Kidney capillary endothelial cell (primary cell): ENCODE measurements at regions not wholly inside any gene's neighbourhood (a gene's known extent, or its start where the extent isn't known, plus 50 kb on each side); places are given as distances from the start of the nearest gene placed in this dataset.
"Not testable (repeated sequence)": the region's sequence is repeated elsewhere in the genome, so short reads cannot be mapped to it uniquely, and the experiment has no call there.

Experiments used
- DNase-seq: peaks from one replicate; pipeline ENCODE4 v3.0.0-alpha.2; 2018; ENCODE audit warnings: low spot score

DNA sequence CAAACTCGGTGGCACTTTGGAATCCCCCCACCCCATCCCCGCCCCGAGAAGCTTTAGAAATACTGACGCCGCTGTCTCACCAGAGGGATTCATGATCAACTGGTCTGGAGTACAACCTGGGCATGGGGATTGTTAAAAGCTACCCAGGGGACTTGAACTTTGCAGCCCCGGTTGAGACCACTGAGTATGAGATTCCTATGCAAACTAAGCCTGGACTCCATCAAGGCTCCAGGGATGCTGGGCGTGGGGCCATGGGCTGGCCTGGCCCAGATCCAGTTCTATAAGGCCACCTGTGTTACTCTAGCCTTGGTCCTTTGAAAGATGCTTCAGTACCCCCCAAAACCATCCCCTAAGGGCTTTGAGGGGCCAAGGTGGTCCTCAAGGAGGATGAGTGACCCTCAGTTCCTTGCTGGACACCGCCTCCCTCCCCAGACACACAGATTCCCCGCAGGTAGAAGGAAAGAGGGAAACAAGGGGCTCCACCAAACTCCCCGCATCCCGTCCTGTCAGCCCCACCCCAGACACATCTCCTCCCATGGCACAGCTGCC lies 68.5 kb downstream of the MRPL36 start:
- DNase-seq, result no peak

DNA sequence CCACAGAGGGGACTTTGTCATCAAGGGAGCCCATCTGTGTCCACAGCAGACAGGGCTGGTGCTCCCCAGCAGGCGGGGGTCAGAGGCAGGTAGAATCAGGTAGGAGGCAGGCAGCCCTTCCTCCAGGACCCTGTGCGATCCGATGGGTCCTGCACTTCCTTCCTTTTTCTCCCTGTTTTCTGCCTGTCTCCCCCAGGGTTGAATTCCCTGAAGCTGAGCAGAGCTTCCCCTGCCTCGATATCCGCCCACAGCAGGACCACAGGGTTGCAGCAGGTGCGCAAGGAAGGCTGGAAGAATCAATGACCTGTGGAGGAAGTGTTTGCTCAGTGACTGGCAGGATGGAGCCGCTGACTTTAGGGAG lies 69.2 kb downstream of the MRPL36 start:
- no peak for DNase-seq

DNA sequence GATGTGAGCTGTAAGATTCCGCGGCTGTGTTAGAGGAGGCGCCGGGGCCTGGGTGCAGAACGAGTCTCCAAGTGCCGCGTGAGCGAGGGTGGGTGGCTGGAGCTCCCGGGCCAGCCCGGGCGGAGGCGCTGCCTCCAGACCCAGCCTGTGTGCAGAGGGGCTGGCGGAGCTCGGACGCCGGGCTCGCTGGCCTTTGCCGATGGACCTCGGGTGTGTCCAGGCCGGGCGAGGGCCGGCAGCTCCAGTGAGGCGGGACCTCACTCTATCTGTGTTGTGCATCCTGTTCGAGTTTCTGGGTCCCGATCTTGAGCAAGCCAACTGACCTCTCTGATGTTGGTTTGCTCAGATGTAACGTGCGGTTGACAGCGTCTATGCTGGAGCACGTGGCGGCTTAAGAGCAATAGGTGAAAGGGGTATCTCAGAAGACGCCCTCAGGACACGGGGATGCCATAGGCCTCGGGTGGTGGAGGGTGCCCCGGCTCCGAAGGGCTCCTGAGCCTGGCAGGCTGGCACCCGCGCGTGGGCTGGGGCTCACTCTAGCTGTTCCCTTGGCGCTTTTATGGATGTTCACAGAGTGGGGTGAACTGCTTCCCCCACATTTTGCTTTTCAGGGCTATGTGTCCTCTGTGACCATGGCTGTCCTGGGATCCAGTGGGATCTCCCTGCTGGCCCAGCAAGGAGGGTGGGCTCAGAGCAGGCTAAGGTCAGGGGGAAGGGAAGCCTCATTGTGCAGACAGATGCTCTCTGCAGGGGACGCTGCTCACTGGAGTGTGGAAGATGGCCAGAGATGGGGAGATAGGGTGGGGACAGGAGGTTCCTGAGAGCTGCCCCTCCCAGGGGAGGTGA lies 69.8 kb downstream of the MRPL36 start:
- DNase-seq, result no peak

DNA sequence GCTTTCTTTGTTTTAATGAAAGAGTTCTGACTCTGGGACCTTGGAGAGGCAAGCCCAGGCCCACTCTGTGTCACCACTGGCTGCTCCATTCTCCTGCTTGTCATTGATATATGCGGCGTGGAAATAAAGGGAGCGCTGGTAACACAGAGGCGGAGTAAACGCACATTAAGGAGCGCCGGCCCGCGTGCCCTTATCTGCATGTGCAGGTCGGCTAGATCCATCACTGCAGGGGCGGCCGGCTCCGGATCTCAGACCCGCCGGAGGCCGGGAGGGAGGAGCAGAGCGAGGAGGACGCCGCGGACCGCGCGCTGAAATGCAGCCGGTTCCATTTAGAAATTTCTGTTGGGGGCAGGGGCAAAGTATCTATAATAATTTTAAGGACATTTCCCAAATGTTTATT lies 70.8 kb downstream of the MRPL36 start:
- DNase-seq, result no peak

DNA sequence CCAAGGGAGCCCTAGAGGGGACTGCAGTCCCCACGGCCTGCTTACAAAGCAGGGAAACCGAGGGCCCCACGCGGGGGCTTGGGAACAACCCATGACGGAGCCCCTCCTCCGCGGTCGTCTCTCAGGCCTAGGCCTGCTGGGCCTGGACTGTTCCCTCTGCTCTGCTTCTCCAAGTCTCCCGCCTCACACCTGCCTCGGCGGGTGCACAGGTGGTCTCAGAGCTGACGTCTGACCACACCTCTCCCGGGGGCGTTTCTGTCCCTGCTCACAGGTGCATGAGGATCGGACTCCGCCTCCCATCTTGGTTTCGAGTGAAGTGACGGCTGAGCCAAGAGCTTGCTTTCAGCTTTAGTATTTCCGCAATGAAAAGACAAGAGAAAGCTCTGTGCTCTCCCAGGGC lies 72.1 kb downstream of the MRPL36 start:
- DNase-seq, result no peak

DNA sequence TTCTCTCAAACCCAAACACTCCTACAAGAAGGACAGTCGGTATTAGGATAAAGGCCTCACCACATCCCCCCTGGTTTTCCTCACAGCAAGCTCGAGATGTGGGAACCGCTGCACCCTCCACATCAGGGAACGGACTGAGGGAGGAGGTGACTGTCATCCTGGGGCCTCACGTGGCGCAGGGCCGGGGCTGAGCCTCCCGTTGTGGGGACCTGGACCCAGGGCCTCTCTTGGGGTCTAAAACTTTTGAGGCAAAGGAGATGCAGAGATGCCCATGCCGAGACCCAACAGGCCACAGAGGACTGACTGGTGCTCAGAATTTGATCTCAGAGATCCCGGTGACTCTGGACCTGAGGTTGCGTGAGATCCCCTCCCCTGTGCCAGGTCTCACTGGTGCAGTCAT lies 72.7 kb downstream of the MRPL36 start:
- no peak for DNase-seq

DNA sequence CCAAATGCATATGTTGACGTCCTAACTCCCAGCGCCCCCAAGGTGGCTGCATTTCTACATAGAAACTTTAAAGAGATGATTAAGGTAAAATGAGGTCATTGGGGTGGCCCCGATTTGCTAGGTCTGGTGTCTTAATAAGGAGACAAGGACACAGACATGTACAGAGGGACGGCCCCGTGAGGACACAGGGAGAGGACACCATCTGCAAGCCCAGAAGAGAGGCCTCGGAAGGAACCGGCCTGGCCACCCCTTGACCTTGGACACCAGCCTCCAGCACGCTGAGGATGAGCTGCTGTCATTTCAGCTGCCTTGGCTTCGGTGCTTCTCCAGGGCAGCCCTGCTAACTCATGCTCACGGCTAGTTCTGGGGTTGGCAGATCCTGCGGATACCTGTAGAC lies 73.2 kb downstream of the MRPL36 start:
- no peak for DNase-seq

DNA sequence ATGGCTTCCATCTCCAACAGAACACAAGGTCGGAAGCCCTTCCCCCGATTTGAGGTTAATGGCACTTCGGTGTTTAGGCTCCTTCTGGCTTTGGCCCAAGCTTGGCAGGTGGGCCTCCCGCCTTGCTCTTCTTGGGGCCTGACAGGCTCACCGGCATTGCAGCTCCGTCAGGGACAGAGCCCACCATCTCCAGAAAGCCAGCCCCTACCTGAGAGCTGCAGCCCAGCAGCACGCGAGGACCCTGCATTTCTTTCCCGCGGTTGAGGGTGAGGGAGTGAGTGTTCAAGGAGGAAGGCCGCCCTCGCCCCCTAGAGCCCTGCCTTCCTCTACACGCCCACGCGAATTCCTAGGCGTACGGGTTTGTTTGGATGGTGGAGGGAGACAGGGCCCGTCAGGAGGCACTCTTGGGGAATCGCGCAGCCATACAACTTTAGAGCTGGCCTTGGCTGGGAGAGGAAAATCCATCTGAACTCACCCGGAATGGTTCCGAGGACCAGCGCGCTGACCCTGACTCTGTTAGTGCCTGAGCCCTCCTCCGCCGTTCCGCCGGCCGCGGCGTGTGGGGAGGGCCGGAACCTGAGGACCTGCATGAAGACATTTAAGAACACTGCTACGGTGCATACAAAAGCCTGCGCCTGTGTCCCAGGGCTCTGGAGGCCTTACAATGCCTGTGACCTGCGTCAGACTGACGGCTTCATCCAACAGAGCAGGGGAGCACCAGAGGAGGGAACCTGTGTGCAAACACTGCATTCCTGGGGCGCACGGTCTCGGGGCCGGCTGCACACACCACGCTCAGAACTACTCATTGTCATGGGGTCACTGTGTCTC lies 73.8 kb downstream of the MRPL36 start:
- no peak for DNase-seq

DNA sequence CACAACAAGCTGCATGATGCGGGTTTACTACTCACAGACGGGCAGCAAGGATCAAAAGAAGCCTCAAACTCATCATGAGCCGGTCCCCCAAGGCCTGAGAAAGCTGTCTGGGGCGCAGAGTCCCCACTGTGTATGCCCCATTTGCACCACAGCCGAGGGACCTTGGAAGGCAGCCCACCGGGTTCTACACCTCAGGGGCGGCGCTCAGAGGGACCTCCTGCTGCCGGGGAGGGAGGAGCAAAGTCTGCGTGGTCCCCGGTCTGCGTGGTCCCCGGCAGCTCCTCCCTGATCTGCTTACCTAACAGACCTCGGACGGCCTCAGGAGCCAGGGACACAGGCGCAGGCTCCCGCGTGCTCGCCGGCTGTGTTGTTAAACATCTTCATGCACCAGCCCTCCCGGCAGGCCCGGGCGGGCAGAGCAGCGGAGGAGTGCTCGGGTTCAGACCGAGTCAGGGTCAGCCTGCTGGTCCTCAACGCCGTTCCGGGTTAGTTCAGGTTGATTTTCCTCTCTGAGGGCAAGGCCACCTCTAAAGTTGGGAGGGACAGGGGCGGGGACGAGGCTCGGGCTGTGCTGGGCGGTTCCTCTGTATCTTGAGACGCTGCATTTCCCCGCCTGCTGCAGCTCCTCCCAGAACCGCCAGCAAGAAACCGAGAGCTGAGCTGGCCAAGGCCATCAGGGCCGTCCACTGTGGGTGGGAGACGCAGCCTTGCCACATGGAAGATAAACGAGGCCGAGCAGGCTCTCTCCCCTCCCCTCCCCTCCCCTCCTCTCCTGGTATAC lies 74.6 kb downstream of the MRPL36 start:
- DNase-seq, result no peak

DNA sequence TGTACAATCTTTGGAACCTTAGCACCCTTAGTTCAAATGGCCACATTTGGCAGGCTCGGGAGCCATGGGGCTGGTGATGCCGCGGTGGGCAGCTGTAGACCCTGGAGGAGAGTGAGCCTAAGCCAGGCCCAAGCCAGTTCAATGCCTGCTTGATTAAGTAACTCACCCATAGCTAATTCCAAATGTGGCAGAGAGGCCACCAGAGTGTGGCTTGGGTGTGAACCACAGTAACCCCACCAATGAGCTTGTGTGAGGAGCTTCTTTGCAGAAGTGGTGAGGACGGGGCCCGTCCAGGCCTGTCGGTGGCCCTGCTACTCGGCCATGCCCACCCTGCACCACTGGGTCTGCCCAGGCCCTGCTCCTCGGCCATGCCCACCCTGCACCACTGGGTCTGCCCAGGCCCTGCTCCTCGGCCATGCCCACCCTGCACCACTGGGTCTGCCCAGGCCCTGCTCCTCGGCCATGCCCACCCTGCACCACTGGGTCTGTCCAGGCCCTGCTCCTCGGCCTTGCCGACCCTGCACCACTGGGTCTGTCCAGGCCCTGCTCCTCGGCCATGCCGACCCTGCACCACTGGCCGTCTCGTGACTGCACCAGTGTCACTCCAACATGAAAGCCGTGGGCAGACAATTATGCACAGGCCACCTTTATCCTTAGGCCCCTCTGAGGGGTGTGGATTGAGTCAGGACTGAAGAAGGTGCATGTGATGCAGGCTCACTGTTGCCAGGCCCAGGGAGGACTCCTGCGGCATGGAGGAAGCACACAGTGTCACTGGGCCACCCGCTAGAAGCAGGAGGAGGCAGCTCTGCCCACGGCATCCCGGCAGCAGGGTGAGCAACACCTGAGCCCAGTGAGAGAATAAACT lies 75.4 kb downstream of the MRPL36 start:
- no peak for DNase-seq

DNA sequence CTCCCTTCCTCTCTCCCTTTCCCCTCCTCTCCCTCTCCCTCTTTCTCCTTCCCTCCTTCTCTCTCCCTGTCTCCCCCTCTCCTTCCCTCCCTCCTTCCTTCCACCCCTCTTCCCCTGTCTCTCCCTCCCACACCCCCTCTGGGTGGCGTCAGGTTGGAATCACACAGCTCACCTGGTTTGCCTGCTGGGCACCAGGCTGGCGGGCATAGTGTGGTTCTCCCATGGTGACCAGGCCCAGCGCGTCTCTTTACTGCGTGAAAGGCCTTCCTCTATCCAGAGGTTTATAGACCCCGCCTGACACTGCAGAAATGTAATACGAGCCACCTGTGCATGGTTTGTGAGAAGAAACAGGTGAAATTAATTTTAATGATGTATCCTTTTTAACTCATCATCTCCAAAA lies 76.2 kb downstream of the MRPL36 start:
- no peak for DNase-seq

DNA sequence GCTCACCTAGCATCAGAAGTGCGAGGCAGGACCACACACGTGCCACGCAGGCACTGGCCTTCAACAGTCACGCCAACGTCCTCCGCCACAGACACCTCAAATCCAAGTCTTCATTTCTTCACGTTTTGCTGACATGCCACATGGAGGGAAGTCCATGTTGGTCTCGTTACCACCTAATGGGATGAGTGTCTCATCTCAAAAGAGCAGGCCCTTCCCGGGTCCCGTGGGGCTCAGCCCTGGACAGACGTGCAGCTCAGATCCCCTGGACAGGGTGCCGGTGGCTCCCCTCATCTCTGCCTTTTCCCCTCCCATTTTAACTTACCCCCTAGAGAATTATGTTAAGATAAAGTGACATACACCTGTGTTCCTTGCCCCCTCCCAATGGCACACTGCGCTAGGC lies 76.8 kb downstream of the MRPL36 start:
- no peak for DNase-seq

DNA sequence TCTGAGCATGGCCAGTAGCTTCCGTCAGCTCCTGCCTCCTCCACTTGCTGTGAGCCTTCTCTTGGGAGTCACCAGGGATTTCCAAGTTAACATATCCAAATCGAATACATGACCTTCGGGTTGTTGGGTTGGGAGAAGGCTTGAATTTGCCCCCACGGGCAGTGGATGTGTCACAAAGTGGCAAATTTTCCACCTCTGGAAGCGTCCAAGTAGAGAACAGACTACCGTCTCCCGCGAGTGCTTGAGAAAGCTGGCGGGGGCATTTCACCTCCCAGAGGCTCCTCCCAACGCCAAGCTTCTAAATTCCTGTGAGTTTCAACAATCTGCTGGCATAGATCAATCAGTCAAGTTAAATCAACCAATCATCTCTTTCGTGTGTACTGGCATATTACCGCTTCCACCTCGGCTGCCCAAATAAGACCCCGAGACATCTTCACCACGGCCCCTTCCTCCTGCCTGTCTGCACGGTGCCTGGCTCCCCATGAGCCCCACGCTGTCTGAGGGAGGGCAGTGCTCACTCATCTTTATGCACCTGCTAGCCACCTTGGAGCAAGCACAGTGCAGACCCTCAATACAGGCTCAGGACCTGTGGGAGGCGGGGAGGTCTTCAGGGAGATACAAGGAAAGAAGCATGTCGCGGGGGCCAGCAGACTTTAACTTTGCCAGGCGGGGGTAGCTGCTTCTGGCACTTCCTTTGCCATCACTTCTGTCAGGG lies 79.1 kb downstream of the MRPL36 start:
- DNase-seq, result no peak

DNA sequence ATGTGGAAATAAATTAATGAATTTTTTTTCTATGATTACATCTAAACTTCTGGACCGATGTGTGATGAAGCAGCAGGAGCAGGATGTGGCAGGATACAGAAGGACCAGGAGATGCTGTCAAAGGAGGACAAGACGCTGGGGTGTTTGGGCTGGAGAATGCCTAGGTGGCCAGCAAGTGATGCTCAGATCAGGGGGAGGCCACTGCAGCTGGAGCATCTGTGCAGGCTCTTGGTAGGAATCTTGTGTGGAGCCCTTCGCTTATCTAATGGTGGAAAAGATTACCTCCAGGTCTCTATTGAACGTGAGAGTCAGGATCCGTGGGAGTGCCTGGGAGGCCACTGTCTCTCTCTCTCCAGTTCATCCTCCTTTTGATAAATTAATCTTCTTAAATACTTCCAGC lies 79.8 kb downstream of the MRPL36 start:
- DNase-seq, result no peak

DNA sequence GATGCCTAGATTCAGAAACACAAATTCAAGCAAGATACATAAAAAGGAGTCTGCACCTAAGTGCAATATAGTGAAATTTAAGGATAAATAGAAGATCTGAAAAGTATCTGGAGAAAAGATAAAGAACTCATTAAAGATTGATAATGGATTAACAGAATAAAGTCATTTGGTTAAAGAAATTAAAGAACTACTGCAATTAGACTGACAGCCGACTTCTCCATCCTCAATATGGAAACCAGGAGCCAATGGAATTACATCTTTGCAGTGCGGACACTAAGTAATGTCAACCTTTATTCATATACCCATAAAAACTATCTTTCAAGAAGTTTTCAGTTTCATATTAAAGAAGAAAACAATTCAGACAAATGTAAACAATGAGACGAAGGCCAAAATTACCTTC lies 81.0 kb downstream of the MRPL36 start:
- DNase-seq, result no peak

DNA sequence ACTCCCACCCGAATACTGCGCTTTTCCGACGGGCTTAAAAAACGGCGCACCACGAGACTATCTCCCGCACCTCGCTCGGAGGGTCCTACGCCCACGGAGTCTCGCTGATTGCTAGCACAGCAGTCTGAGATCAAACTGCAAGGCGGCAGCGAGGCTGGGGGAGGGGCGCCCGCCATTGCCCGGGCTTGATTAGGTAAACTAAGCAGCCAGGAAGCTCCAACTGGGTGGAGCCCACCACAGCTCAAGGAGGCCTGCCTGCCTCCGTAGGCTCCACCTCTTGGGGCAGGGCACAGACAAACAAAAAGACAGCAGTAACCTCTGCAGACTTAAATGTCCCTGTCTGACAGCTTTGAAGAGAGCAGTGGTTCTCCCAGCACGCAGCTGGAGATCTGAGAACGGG lies 89.5 kb downstream of the MRPL36 start:
- not testable (repeated sequence) for DNase-seq

DNA sequence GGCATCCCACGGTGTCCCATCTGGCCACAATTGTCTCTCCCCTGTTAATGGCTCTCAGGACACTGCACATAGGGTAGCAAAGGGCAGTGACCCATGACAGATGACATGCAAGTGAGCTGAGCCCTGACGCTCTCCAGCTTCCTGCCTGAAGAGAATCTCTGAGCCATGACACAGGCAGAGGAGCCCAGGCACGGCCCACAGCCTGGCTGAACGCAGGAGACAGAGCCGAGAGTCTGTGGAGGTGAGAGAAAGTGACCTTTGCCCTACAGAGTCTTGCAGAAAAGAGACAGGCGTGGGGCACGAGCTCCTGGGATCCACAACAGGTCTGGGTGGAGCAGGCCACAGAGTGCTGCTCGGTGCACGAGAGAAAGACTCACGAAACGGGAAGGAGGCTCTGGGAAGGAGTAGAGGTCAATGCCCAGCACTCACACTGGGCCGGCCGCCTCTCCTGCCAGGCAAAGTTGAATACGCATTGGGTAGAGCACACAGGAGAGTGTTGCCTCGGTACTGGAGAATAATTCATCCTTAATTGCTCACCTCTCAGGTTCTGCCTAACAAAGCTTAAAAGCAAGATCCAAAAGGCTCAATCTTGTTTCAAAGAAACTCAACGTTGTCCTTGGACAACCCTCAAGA lies 90.3 kb downstream of the MRPL36 start:
- no peak for DNase-seq

DNA sequence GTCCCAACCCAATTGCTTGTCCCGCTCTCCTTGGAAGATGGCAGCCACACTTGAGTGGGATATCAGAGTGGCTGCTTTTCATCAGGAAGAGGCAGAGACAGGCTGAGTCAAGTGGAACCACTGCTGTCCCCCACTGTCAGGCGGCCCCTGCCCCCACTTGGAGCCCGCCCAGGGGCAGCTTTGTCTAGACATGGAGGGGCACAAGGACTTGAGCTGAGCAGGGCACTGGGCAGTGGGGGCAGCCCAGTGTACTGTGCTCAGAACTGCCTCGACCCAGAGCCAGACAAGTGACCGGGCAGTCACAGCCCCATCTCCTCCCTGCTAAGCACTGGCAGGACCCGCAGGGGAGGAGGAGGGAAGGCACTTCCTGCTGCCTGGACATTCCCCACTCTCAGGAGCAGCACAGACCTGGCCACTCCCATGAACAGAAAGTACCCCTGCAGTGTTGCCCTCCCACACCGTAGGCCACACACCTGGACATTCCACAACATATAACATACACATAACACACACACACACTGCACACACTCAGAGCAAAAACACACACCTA lies 91.0 kb downstream of the MRPL36 start:
- DNase-seq, result no peak

DNA sequence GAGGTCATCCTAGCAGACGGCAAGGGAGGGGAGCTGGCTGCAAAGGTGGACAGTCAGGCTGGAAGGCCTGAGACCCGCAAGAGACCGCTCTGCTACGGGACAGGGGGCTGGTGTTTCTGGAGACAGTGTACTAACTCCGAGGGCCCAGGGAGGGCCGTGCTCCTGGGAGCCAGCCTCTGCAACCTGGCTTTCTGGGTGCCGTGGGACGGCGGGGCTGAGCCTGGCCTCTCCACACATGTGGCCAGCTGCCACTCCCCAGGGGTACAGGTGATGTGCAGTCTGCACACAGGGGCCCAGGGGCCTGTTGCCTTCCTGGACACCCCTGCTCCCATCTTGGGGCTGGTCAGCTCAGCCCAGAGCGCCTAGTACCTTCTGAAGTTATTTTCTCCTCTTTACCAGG lies 92.2 kb downstream of the MRPL36 start:
- no peak for DNase-seq

DNA sequence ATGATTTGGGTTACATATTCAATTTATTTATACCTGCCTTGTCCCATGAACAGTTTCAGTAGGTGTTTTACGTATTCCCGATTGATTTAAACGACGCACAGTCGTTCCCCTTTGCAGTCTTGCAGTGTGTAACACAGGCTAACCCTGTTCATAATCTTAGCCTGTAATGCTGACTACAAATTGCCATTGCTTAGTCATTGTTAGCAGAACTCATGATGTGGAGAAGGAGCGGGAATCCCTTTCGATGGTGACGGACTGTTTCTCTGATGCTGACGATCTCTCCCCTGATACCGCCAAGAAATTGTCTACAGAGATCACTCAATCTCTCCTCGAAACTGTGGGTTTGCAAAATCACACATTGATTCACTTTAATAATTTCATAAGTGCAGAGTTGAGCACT lies 93.2 kb downstream of the MRPL36 start:
- no peak for DNase-seq
